ENCODE measurements at regions not wholly inside any gene's neighbourhood (a gene's known extent, or its start where the extent isn't known, plus 50 kb on each side); places are given as distances from the start of the nearest gene placed in this dataset.

DNA sequence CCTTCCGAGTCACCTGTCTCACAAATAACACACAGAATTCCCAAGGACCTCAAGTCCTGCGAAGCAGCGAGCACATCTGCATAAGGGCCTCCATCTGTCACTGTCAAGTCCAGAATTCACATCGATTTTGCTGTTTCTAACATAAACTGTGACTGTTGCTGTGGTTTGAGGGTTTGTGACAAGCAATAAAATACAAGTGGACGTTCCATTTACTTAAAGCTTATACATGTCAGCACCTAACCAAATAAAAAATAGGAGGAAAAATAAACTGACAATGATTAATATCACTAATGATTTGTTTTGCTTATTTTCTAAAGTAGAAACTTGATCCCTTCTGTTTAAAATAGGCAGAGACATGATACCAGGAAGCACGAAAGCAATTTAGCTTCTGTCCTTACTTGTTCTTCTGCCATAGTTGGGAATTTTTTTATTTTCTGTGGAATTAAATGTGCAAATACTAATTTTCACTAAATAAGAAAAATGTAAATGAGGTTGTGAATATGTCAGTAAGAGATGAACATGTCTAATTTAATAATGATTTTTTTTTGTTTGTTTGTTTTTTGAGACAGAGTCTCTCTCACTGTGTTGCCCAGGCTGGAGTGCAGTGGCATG, 279.1 kb downstream of the FGF9 start:
- H3K27ac Mint-ChIP-seq (ENCODE audit: unreplicated experiment), result no peak overlapping the region
- Histone ChIP-seq H3K9ac (ENCODE audit: low read length) (no peak overlapping the region), H4K20me1 (ENCODE audit: insufficient read depth, low read length) (no peaks in the 10 kb centered on the region), H3K79me2 (ENCODE audit: insufficient read depth, low read length) (no peaks in the 10 kb centered on the region), H2AFZ (ENCODE audit: low read depth, low read length) (no peak overlapping the region), H3K36me3 (ENCODE audit: insufficient read depth, low read length) (no peaks in the 10 kb centered on the region), H3K9me3 (ENCODE audit: insufficient read depth, low read depth, low read length) (peaks cover 5% of the 10 kb centered on the region), H3K27me3 (ENCODE audit: insufficient read depth, low read length) (no peaks in the 10 kb centered on the region), H3K4me3 (ENCODE audit: insufficient read depth, low read depth, low read length) (no peak overlapping the region), H3K27ac (ENCODE audit: low read depth, low read length) (no peak overlapping the region), H3K4me1 (ENCODE audit: insufficient read depth, low read length) (no peaks in the 10 kb centered on the region), H3K4me2 (ENCODE audit: low read length) (no peak overlapping the region)
- peaks cover 2% of the 10 kb centered on the region for H3K27me3 Mint-ChIP-seq (ENCODE audit: low read depth, unreplicated experiment)
- no peaks in the 10 kb centered on the region for H3K36me3 Mint-ChIP-seq (ENCODE audit: low read depth, unreplicated experiment)
- H3K9me3 Mint-ChIP-seq (ENCODE audit: unreplicated experiment), result peaks cover 16% of the 10 kb centered on the region
- H3K4me3 Mint-ChIP-seq (ENCODE audit: unreplicated experiment), result no peak overlapping the region
- no peak for TF ChIP-seq CTCF (IDR thresholded peaks at IDR 0.05; ENCODE audit: insufficient read depth, low read depth, low read length)
- TF ChIP-seq EZH2 (IDR thresholded peaks at IDR 0.05; ENCODE audit: insufficient read depth, low read length), result no peak
- no peaks in the 10 kb centered on the region for H3K4me1 Mint-ChIP-seq (ENCODE audit: low read depth, unreplicated experiment)
- FAIRE-seq, result no peak
- no peak for DNase-seq (ENCODE audit: low read depth)

DNA sequence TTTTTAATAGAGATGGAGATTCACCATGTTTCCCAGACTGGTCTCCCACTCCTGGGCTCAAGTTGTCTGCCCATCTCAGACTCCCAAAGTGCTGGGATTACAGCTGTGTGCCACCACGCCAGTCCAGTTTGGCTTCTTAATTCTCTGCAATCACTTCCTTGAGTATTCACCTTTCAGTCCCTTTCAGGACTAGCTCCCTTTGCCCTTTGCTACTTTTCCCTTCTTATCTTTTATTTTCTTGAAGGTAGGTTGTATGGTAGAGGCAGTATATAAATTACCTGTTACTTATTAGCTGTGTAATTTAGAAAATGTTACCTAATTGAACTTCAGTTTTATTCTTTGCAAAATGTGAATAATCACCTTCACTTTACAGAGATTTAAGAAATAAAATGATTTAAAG, 285.8 kb downstream of the FGF9 start:
- Histone ChIP-seq H3K4me3 (ENCODE audit: insufficient read depth, low read depth, low read length) (no peak overlapping the region), H3K79me2 (ENCODE audit: insufficient read depth, low read length) (no peaks in the 10 kb centered on the region), H3K36me3 (ENCODE audit: insufficient read depth, low read length) (no peaks in the 10 kb centered on the region), H4K20me1 (ENCODE audit: insufficient read depth, low read length) (no peaks in the 10 kb centered on the region), H3K27me3 (ENCODE audit: insufficient read depth, low read length) (no peaks in the 10 kb centered on the region), H3K4me1 (ENCODE audit: insufficient read depth, low read length) (no peaks in the 10 kb centered on the region), H2AFZ (ENCODE audit: low read depth, low read length) (no peak overlapping the region), H3K27ac (ENCODE audit: low read depth, low read length) (no peak overlapping the region), H3K4me2 (ENCODE audit: low read length) (no peak overlapping the region), H3K9ac (ENCODE audit: low read length) (no peak overlapping the region), H3K9me3 (ENCODE audit: insufficient read depth, low read depth, low read length) (no peaks in the 10 kb centered on the region)
- Mint-ChIP-seq H3K27ac (ENCODE audit: unreplicated experiment) (no peak overlapping the region), H3K9me3 (ENCODE audit: unreplicated experiment) (peaks cover 10% of the 10 kb centered on the region), H3K4me1 (ENCODE audit: low read depth, unreplicated experiment) (no peaks in the 10 kb centered on the region), H3K4me3 (ENCODE audit: unreplicated experiment) (no peak overlapping the region), H3K27me3 (ENCODE audit: low read depth, unreplicated experiment) (no peaks in the 10 kb centered on the region), H3K36me3 (ENCODE audit: low read depth, unreplicated experiment) (peaks cover 2% of the 10 kb centered on the region)
- TF ChIP-seq EZH2 (IDR thresholded peaks at IDR 0.05; ENCODE audit: insufficient read depth, low read length) (no peak), CTCF (IDR thresholded peaks at IDR 0.05; ENCODE audit: insufficient read depth, low read depth, low read length) (no peak)
- FAIRE-seq (no peak), DNase-seq (ENCODE audit: low read depth) (no peak)

DNA sequence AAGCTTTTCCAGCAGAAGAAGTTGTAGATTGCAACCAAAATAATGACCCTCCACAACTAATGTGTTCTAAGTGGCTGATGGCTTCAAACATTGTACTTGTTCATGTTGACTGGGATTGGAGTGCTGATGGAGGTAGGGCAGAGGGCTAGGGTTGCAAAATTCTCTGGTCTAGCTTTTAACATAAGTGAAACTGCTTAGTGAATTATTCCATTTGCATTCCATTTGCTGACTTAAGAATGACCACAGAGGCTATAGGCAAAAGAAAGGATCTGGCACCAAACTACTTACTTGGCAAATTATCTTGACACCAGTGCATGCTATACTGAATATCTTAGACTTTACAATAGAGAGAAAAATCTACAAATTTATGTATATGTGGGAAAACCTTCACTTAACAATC, 287.0 kb downstream of the FGF9 start:
- no peak overlapping the region for H3K4me3 Mint-ChIP-seq (ENCODE audit: unreplicated experiment)
- TF ChIP-seq EZH2 (IDR thresholded peaks at IDR 0.05; ENCODE audit: insufficient read depth, low read length), result no peak
- no peak for TF ChIP-seq CTCF (IDR thresholded peaks at IDR 0.05; ENCODE audit: insufficient read depth, low read depth, low read length)

More for the DNA sequence above, 287.0 kb downstream of the FGF9 start:
- no peaks in the 10 kb centered on the region for H3K4me1 ChIP-seq (ENCODE audit: insufficient read depth, low read length)
- no peaks in the 10 kb centered on the region for H3K27me3 ChIP-seq (ENCODE audit: insufficient read depth, low read length)
- H3K4me2 ChIP-seq (ENCODE audit: low read length), result no peak overlapping the region
- no peak overlapping the region for H3K4me3 ChIP-seq (ENCODE audit: insufficient read depth, low read depth, low read length)
- no peaks in the 10 kb centered on the region for H3K36me3 ChIP-seq (ENCODE audit: insufficient read depth, low read length)
- H3K27ac Mint-ChIP-seq (ENCODE audit: unreplicated experiment), result no peak overlapping the region
- no peak for FAIRE-seq
- no peaks in the 10 kb centered on the region for H3K9me3 ChIP-seq (ENCODE audit: insufficient read depth, low read depth, low read length)
- no peaks in the 10 kb centered on the region for H3K4me1 Mint-ChIP-seq (ENCODE audit: low read depth, unreplicated experiment)
- DNase-seq (ENCODE audit: low read depth), result no peak
- H3K9me3 Mint-ChIP-seq (ENCODE audit: unreplicated experiment), result peaks cover 10% of the 10 kb centered on the region
- H3K27me3 Mint-ChIP-seq (ENCODE audit: low read depth, unreplicated experiment), result no peaks in the 10 kb centered on the region
- H3K9ac ChIP-seq (ENCODE audit: low read length), result no peak overlapping the region
- H3K27ac ChIP-seq (ENCODE audit: low read depth, low read length), result no peak overlapping the region
- no peak overlapping the region for H2AFZ ChIP-seq (ENCODE audit: low read depth, low read length)
- peaks cover 2% of the 10 kb centered on the region for H3K36me3 Mint-ChIP-seq (ENCODE audit: low read depth, unreplicated experiment)
- H4K20me1 ChIP-seq (ENCODE audit: insufficient read depth, low read length), result no peaks in the 10 kb centered on the region
- H3K79me2 ChIP-seq (ENCODE audit: insufficient read depth, low read length), result no peaks in the 10 kb centered on the region
